HCT116 (cell line): ENCODE measurements at regions not wholly inside any gene's neighbourhood (a gene's known extent, or its start where the extent isn't known, plus 50 kb on each side); places are given as distances from the start of the nearest gene placed in this dataset.

Source experiments
- ATAC-seq: fragments of 200-7000 bp; cut with Tn5 transposase; 2 replicates; pipeline ENCODE4 v1.9.1; 2020; ENCODE audit warnings: mild to moderate bottlenecking, moderate library complexity
- BruUV-seq: library from RNA; stranded (reverse); fragments of 400-500 nt; replicated peaks from 2 replicates; lab custom pipeline; 2021; lab: Mats Ljungman, UMichigan
- CTCF ChIA-PET: fragments of 300-600 bp; sonication (Branson Sonifier 250); formaldehyde crosslinking; loops from one replicate; lab custom pipeline; 2021; ENCODE audit warnings: antibody characterized with exemption; lab: Charles Lee
- POLR2A ChIA-PET: fragments of 300-600, 350-600 bp; sonication (Branson Sonifier 250); formaldehyde crosslinking; loops from one replicate; lab custom pipeline; 2021; ENCODE audit warnings: antibody characterized with exemption; lab: Charles Lee
- RAD21 ChIA-PET, 2 experiments: fragments of 300-600 bp; sonication (Branson Sonifier 250); formaldehyde crosslinking; loops; one replicate each; lab custom pipeline; 2023; ENCODE audit warnings: low total read pairs in 2 of 2; ENCODE audit not compliant: uncharacterized antibody in 2 of 2, unreplicated experiment in 2 of 2, low non-redundant PET in 1 of 2; lab: Charles Lee
- DNase-seq: peaks from one replicate; pipeline ENCODE4 v3.0.0-alpha.2; 2010; ENCODE audit warnings: low read depth, low spot score
- H2AFZ ChIP-seq: fragments of 200-600 bp; shearing (Covaris generic), sonication (generic); 2 replicates; pipeline ENCODE4 v1.6.1; 2017; ENCODE audit warnings: low read depth, mixed run types, mixed read lengths, antibody characterized with exemption, low read length; ENCODE audit not compliant: poor library complexity, severe bottlenecking
- H3K27ac ChIP-seq: 2 replicates; pipeline ENCODE4 v1.5.1; 2012; ENCODE audit warnings: low read depth, low read length
- H3K27me3 ChIP-seq: fragments of 200-600 bp; sonication (generic); 2 replicates; pipeline ENCODE4 v1.6.1; 2016; ENCODE audit warnings: mixed run types, low read length, mixed read lengths; ENCODE audit not compliant: insufficient read depth
- H3K36me3 ChIP-seq, 2 experiments: fragments of 200-500 bp in 1 of 2; fragments of 200-600 bp in 1 of 2; sonication (Bioruptor generic) in 1 of 2; sonication (generic) in 1 of 2; 2 replicates each; pipeline versions ENCODE4 v1.5.1 to v1.6.1; 2014 to 2016; ENCODE audit warnings: low read length in 2 of 2, inconsistent platforms in 1 of 2, mixed read lengths in 1 of 2, mixed run types in 1 of 2; ENCODE audit not compliant: insufficient read depth in 2 of 2, control insufficient read depth in 1 of 2
- H3K4me1 ChIP-seq, 2 experiments: fragments of 200-600 bp in 1 of 2; sonication (generic) in 1 of 2; 2 replicates each; pipeline versions ENCODE4 v1.5.1 to v1.6.1; 2012 to 2017; ENCODE audit warnings: low read length in 2 of 2, inconsistent platforms in 1 of 2, mild to moderate bottlenecking in 1 of 2, mixed read lengths in 1 of 2, mixed run types in 1 of 2, moderate library complexity in 1 of 2; ENCODE audit not compliant: insufficient read depth in 2 of 2, control insufficient read depth in 1 of 2
- H3K4me2 ChIP-seq: fragments of 200-600 bp; sonication (generic); 2 replicates; pipeline ENCODE4 v1.6.1; 2017; ENCODE audit warnings: mixed run types, low read length, mixed read lengths
- H3K4me3 ChIP-seq, 2 experiments: fragments of 200-600 bp in 1 of 2; sonication (generic) in 1 of 2; replicated peaks in 1 of 2; 2 replicates each; pipeline ENCODE4 v1.5.1; 2011 to 2016; ENCODE audit warnings: low read length in 2 of 2, control low read depth in 1 of 2, low read depth in 1 of 2, mild to moderate bottlenecking in 1 of 2, mixed read lengths in 1 of 2, mixed run types in 1 of 2
- H3K79me2 ChIP-seq: fragments of 200-600 bp; sonication (generic); 2 replicates; pipeline ENCODE4 v1.6.1; 2017; ENCODE audit warnings: mild to moderate bottlenecking, mixed run types, low read length, moderate library complexity, mixed read lengths; ENCODE audit not compliant: insufficient read depth
- H3K9ac ChIP-seq: fragments of 200-600 bp; sonication (generic); 2 replicates; pipeline ENCODE4 v1.6.1; 2016; ENCODE audit warnings: low read length, mixed read lengths
- H3K9me2 ChIP-seq: fragments of 200-600 bp; sonication (generic), shearing (Covaris generic); 2 replicates; pipeline ENCODE4 v1.6.1; 2017; ENCODE audit warnings: mixed run types, mild to moderate bottlenecking, moderate library complexity; ENCODE audit not compliant: insufficient read depth
- H3K9me3 ChIP-seq, 2 experiments: fragments of 200-500 bp in 1 of 2; fragments of 200-600 bp in 1 of 2; sonication (Bioruptor generic) in 1 of 2; sonication (generic) in 1 of 2; 2 replicates each; pipeline ENCODE4 v1.6.1; 2014 to 2017; ENCODE audit warnings: low read length in 2 of 2, mixed read lengths in 2 of 2, inconsistent platforms in 1 of 2, low read depth in 1 of 2, mild to moderate bottlenecking in 1 of 2, mixed run types in 1 of 2, moderate library complexity in 1 of 2; ENCODE audit not compliant: control insufficient read depth in 1 of 2, insufficient read depth in 1 of 2
- H4K20me1 ChIP-seq: fragments of 200-600 bp; sonication (generic), shearing (Covaris generic); 2 replicates; pipeline ENCODE4 v1.6.1; 2017; ENCODE audit warnings: mixed run types, mild to moderate bottlenecking, moderate library complexity; ENCODE audit not compliant: insufficient read depth
- ATF3 ChIP-seq: IDR thresholded peaks from 2 replicates; pipeline ENCODE4 v1.6.1; 2012
- EZH2phosphoT487 ChIP-seq: fragments of 200-600 bp; IDR thresholded peaks from 2 replicates; pipeline ENCODE4 v1.6.1; 2018; ENCODE audit warnings: antibody characterized with exemption, borderline replicate concordance
- FOSL1 ChIP-seq: IDR thresholded peaks from 2 replicates; pipeline ENCODE4 v1.6.1; 2012; ENCODE audit warnings: low read depth
- JUND ChIP-seq: IDR thresholded peaks from 2 replicates; pipeline ENCODE4 v1.6.1; 2012
- SP1 ChIP-seq: IDR thresholded peaks from 2 replicates; pipeline ENCODE4 v1.6.1; 2012; ENCODE audit warnings: low read depth
- SRF ChIP-seq: IDR thresholded peaks from 2 replicates; pipeline ENCODE4 v1.6.1; 2012; ENCODE audit warnings: low read depth
- intact Hi-C: fragments of 100-400 bp; cut with micrococcal nuclease; formaldehyde crosslinking; loops from 2 replicates; pipeline ENCODE4 v1.10.0; 2022

- CTCF ChIA-PET, result no interaction called here
- Histone ChIP-seq H3K4me2 (no peak overlapping the region), H3K4me3 (no peak overlapping the region), H4K20me1 (no peaks in the 10 kb centered on the region), H3K27ac (no peak overlapping the region), H3K9me2 (no peaks in the 10 kb centered on the region), H2AFZ (no peak overlapping the region)
- intact Hi-C loops, result no loop called here
- TF ChIP-seq SP1 (no peak), SRF (no peak), ATF3 (no peak), JUND (no peak)
- TF ChIP-seq, all 23 proteins: peak for 0
- Histone ChIP-seq H3K27me3 (no peaks in the 10 kb centered on the region), H3K9me3 (no peaks in the 10 kb centered on the region), H3K36me3 (no peaks in the 10 kb centered on the region), H3K9ac (no peak overlapping the region), H3K4me1 (peaks cover 0 to 10% of the 10 kb centered on the region in 2 experiments; a peak in 1 of 4 replicates), H3K79me2 (no peaks in the 10 kb centered on the region)
- no peak for DNase-seq
- ATAC-seq, result no peak
- no TSS peak for BruUV-seq
- ChIA-PET POLR2A (no interaction called here), RAD21 (no interaction called here)
These were observed 703.6 kb upstream of the PITX2 start for GRCh38 chr4:111326450-111326849.

GRCh38 chr4:111330786-111331185 lies 707.9 kb upstream of the PITX2 start:
- RAD21 ChIA-PET, result no interaction called here
- no peaks in the 10 kb centered on the region for H3K9me3 ChIP-seq
- H3K79me2 ChIP-seq, result no peaks in the 10 kb centered on the region
- intact Hi-C loops, result no loop called here
- H3K9ac ChIP-seq, result no peak overlapping the region
- BruUV-seq, result no TSS peak
- H3K36me3 ChIP-seq, result no peaks in the 10 kb centered on the region
- CTCF ChIA-PET, result interaction anchor here (0.5 kb wide), 1 partner anchor 1186 kb away, joined by 4 read pairs; no protein-coding TSS in a partner anchor
- H2AFZ ChIP-seq, result no peak overlapping the region
- H3K4me2 ChIP-seq, result no peak overlapping the region
- TF ChIP-seq FOSL1 (no peak), EZH2phosphoT487 (no peak)
- no peak overlapping the region for H3K27ac ChIP-seq
- no peaks in the 10 kb centered on the region for H3K4me1 ChIP-seq
- no peak for ATAC-seq
- no peak for DNase-seq
- no peaks in the 10 kb centered on the region for H3K9me2 ChIP-seq
- no peak overlapping the region for H3K4me3 ChIP-seq
- POLR2A ChIA-PET, result no interaction called here
- no peaks in the 10 kb centered on the region for H3K27me3 ChIP-seq
- H4K20me1 ChIP-seq, result no peaks in the 10 kb centered on the region
